Inferior parietal cortex (tissue), 1 donor: ENCODE measurements at regions not wholly inside any gene's neighbourhood (a gene's known extent, or its start where the extent isn't known, plus 50 kb on each side); places are given as distances from the start of the nearest gene placed in this dataset.
"Not testable (repeated sequence)": the region's sequence is repeated elsewhere in the genome, so short reads cannot be mapped to it uniquely, and the experiment has no call there.

Source experiments
- DNase-seq: peaks from one replicate; pipeline ENCODE4 v3.0.0-alpha.2; 2016; ENCODE audit errors: extremely low spot score

DNA sequence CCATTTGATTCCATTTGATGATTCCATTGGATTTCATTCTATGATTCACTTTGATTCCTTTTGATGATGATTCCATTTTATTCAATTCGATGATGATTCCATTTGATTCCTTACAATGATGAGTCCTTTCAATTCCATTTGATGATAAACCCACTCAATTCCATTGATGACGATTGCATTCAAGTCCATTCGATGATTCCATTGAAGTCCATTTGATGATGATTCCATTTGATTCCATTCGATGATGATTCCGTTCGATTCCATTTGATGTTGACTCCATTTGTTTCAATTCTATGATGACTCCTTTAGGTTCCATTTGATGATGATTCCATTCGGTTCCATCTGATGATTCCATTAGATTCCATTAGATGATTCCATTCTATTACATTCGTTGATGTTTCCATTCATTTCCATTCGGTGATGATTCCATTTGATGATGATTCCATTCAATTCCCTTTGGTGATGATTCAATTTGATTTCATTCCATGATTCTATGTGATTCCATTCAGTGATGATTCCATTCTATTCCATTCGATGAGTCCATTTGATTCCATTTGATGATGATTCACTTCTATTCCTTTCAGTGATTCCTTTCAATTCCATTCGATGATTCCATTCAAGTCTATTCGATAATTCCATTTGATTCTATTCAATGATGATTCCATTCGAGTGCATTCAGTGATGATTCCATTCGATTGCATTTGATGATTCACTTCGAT, 1106.0 kb downstream of the RPIA start:
- no peak for DNase-seq

DNA sequence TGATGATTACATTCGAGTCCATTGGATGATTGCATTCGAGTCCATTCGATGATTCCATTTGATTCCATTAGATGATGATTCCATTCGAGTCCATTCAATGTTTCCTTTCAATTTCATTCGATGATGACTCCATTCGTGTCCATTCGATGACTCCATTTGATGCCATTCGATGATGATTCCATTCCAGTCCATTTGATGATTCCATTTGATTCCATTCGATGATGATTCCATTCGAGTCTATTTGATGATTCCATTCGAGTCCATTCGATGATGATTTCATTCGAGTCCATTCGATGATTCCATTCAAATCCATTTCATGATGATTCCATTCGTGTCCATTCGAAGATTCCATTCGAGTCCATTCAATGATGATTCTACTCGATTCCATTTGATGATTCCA, 1109.7 kb downstream of the RPIA start:
- not testable (repeated sequence) for DNase-seq

DNA sequence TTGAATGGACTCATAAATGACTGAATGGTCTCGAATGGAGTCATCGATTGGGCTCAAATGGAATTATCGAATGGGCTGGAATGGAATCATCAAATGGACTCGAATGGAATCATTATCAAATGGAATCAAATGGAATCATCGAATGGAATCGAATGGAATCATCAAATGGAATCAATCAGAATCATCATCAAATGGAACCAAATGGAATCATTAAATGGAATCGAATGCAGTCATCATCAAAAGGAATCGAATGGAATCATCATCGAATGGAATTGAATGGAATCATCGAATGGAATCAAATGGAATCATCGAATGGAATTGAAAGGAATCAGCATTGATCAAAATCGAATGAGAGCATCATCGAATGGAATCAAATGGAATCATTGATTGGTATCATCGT, 1114.9 kb downstream of the RPIA start:
- not testable (repeated sequence) for DNase-seq

DNA sequence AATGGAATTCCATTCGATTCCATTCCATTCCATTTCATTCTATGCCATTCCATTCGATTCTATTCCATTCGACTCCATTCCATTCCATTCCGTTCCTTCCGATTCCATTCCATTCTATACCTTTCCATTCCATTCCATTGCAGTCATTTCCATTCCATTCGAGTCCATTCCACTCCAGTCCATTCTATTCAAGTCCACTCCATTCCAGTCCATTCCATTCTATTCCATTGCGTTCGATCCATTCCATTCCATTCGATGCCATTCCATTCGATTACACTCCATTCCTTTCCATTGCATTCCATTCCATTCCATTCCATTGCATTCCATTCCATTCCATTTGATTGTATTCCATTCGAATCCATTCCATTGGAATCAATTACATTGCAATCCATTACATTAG, 1119.8 kb downstream of the RPIA start:
- no peak for DNase-seq

DNA sequence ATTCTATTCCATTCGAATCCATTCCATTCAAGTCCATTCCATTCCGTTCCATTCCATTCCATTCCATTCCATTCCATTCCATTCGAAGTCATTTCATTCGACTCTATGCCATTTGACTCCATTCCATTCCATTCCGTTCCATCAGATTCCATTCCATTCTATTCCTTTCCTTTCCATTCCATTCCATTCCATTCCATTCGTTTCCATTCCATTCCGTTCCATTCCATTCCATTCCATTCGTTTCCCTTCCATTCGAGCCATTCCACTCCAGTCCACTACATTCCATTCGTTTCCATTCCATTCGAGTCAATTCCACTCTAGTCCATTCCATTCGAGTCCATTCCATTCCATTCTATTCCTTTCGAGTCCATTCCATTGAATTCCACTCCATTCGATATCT, 1120.4 kb downstream of the RPIA start:
- DNase-seq = not testable (repeated sequence)

DNA sequence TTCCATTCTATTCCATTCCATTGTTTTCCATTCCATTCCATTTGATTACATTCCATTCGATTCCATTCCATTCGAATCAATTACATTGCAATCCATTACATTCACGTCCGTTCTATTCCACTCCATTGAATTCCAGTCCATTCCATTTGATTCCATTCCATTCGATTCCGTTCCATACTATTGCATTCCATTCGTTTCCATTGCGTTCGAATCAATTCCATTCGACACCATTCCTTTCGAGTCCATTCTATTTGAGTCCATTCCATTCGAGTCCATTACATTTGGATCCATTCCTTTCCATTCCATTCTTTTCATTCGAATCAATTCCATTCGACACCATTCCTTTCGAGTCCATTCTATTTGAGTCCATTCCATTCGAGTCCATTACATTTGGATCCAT, 1122.9 kb downstream of the RPIA start:
- DNase-seq = not testable (repeated sequence)

DNA sequence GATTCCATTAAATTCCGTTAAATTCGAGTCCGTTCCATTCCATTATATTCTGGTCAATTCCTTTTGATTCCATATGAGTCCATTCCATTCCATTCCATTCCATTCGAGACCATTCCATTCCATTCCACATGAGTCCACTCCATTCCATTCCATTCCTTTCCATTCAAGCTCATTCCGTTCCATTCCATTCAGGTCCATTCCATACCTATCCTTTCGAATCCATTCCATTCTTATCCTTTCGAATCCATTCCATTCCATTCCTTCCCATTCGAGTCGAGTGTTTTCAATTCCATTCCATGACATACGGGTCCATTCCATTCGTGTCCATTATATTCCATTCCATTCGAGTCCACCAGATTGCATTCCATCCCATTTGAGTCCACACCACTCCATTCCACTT, 1127.4 kb downstream of the RPIA start:
- no peak for DNase-seq

DNA sequence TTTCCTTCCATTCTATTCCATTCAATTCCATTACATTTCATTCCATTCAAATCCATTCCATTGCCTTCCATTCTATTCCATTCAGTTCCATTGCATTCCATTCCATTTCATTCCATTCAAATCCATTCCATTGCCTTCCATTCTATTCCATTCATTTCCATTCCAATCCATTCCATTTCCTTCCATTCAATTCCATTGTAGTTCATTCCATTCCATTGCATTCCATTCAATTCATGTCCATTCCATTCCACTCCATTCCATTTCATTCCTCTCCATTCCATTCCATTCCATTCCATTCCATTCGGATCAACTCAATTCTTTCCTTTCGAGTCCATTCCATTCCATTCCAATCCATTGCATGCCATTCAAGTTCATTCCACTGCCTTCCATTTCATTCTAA, 1128.3 kb downstream of the RPIA start:
- no peak for DNase-seq

DNA sequence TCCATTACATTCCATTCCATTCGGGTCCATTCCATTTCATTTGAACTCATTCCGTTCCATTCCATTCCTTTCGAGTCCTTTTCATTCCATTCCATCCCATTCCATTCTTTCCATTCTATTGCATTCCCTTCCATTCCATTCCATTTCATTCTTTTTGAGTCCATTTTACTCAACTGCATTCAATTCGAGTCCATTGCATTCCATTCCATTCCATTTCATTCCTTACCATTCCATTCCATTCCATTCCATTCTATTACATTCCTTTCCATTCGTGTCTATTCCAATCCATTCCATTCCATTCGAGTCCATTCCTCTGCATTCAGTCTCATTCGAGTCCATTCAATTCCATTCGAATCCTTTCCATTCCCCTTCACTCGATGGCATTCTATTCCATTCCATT, 1128.8 kb downstream of the RPIA start:
- DNase-seq = no peak

DNA sequence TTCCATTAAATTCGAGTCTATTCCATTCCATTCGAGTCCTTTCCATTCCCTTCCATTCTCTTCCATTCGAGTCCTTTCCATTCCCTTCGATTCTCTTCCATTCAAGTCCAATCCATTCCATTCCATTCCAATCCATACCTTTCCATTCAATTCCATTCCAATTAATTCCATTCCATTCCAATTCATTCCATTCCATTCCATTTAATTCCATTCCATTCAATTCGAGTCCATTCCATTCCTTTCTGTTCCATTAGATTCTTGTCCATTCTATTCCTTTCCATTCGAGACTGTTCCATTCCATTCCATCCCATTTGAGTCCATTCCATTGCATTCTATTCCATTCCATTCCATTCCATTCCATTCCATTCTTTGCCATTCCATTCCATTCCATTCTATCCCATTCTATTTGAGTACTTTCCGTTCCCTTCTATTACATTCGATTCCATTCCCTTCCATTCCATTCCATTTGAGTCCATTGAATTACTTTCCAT, 1130.0 kb downstream of the RPIA start:
- DNase-seq = no peak

DNA sequence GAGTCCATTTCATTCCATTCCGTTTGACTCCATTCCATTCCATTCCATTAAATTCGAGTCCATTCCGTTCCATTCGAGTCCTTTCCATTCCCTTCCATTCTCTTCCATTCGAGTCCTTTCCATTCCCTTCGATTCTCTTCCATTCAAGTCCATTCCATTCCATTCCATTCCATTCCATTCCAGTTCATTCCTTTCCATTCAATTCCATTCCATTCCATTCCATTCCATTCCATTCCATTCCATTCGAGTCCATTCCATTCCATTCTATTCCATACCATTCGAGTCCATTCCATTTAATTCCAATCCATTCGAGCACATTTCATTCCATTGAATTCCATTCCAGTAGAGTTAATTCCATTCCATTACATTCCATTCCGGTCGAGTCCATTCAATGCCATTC, 1130.9 kb downstream of the RPIA start:
- not testable (repeated sequence) for DNase-seq

DNA sequence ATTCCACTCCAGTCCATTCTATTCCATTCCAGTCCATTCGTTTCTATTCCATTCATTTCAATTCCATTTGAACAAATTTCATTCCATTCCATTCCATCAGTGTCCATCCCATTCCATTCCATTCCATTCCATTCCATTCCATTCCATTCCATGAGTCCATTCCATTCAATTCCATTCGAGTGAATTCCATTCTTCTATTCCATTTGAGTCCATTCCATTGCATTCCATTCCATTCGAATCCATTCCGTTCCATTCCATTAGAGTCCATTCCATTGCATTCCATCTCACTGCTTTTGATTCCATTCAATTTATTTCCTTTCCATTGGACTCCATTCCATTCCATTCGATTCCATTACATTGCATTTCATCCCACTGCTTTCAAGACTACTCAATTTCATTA, 1132.1 kb downstream of the RPIA start:
- no peak for DNase-seq

DNA sequence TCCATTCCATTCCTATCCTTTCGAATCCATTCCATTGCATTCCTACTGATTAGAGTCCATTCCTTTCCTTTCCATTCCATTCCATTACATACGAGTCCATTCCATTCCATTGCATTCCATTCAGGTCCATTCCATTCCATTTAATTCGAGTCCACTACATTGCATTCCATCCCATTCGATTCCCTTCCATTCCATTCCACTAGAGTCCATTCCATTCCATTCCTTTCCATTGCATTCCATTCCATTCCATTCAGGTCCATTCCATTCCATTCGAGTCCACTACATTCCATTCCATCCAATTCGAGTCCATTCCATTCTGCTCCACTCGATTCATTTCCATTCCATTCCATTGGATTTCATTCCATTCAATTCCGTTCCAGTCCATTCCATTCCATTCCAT, 1133.6 kb downstream of the RPIA start:
- DNase-seq = no peak

DNA sequence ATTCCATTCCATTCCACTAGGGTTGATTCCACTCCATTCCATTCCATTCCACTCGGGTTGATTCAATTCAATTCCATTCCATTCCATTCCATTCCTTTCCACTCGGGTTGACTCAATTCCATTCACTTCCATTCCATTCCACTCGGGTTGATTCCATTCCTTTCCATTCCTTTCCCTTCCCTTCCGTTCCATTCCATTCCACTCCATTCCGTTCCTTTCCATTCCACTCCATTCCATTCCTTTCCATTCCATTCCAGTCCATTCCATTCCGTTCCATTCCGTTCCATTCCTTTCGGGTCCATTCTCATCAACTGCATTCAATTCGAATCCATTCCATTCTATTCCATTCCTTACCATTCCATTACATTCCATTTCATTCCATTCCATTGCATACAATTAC, 1135.3 kb downstream of the RPIA start:
- DNase-seq = not testable (repeated sequence)

DNA sequence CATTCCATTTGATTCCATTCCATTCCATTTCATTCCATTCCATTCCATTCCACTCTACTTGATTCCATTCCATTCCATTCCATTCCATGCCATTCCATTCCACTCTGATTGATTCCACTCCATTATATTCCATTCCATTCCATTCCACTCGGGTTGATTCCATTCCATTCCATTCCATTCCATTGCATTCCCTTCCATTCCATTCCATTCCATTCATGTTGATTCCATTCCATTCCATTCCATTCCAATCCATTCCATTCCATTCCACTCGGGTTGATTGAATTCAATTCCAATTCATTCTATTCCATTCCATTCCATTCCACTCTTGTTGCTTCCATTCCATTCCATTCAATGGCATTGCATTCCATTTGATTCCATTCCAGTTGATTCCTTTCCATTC, 1136.4 kb downstream of the RPIA start:
- DNase-seq = not testable (repeated sequence)

DNA sequence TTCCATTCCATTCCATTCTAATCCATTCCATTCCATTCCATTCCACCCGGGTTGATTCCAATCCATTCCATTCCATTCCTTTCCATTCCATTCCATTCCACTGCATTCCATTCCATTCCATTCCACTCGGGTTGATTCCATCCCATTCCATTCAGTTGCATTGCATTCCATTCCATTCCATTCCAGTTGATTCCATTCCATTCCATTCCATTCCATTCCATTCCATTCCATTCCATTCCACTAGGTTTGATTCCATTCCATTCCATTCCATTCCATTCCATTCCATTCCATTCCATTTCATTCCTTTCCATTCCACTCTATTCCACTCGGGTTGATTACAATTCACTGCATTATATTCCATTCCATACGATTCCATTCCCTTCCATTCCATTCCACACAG, 1136.9 kb downstream of the RPIA start:
- DNase-seq = not testable (repeated sequence)

DNA sequence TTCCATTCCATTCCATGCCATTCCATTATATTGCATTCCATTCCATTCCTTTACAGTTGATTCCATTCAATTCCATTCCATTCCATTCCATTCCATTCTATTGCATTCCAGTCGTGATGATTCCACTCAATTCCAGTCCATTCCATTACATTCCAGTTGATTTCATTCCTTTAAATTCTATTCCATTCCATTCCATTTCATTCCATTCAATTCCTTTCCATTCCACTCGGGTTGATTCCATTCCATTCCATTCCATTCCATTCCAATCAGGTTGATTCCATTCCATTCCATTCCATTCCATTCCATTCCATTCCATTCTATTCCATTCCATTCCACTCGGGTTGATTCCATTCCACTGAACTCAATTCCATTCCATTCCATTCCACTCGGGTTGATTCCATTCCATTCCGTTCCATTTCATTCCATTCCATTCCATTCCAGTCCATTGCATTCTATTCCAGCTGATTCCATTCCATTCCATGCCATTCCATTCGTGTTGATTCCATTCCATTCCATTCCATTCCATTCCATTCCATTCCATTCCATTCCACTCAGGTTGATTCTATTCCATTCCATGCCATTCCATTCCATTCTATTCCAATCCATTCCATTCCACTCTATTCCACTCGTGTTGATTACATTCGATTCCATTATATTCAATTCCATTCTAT, 1137.6 kb downstream of the RPIA start:
- not testable (repeated sequence) for DNase-seq

DNA sequence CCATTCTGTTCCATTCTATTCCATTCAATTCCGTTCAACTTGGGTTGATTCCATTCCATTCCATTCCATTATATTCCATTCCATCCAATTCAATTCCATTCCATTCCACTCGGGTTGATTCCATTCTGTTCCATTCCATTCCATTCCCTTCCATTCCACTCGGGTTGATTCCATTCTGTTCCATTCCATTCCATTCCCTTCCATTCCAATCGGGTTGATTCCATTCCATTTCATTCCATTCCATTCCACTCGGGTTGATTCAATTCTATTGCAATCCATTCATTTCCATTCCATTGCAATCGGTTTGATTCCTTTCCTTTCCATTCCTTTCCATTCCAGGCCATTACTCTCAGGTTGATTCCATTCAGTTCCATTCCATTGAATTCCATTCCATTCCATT, 1138.4 kb downstream of the RPIA start:
- DNase-seq = no peak

DNA sequence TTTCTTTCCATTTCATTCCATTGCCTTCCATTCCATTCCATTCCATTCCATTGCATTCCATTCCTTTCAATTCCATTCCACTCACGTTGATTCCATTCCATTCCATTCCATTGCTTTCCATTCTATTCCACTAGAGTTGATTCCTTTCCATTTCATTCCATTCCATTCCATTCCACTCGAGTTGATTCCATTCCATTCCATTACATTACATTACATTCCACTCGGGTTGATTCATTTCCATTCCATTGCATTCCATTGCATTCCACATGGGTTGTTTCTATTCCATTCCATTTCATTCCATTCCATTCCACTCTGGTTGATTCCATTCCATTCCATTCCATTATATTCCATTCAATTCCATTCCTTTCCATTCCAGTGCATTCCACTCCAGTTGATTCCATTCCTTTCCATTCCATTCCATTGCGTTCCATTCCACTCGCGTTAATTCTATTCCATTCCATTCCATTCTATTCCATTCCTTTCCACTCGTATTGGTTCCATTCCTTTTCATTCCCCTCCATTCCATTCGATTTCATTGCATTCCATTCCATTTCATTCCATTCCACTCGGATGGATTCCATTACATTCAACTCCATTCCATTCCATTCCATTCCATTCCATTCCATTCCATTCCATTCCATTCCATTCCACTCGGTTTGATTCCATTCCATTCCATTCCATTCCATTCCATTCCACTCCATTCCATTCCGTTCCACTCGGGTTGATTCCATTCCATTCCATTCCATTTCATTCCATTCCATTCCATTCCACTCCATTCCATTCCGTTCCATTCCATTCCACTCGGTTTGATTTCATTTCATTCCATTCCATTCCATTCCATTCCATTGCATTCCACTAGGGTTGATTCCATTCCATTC, 1139.1 kb downstream of the RPIA start:
- not testable (repeated sequence) for DNase-seq

DNA sequence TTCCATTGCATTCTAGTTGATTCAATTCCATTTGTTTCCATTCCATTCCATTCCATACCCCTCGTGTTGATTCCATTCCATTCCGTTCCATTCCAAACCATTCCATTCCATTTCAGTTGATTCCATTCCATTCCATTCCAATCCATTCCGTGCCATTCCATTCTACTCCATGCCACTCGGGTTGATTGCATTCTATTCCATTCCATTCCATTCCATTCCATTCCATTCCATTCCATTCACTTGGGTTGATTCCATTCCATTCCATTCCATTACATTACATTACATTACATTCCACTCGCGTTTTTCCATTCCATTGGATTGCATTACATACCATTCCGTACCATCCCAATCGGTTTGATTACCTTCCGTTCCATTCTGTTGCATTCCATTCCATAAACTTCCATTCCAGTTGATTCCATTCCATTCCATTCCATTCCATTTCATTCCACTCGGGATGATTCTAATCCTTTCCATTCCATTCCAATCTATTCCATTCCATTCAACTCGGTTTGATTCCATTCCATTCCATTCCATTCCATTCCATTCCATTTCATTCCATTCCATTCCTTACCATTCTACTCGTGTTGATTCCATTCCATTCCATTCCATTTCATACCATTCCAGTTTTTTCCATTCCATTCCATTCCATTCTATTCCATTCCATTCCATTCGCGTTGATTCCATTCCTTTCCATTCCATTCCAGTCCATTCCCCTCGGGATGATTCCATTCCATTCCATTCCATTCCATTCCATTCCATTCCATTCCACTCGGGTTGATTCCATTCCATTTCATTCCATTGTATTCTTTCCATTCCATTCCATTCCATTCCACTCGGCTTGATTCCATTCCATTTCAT, 1140.4 kb downstream of the RPIA start:
- DNase-seq = no peak

DNA sequence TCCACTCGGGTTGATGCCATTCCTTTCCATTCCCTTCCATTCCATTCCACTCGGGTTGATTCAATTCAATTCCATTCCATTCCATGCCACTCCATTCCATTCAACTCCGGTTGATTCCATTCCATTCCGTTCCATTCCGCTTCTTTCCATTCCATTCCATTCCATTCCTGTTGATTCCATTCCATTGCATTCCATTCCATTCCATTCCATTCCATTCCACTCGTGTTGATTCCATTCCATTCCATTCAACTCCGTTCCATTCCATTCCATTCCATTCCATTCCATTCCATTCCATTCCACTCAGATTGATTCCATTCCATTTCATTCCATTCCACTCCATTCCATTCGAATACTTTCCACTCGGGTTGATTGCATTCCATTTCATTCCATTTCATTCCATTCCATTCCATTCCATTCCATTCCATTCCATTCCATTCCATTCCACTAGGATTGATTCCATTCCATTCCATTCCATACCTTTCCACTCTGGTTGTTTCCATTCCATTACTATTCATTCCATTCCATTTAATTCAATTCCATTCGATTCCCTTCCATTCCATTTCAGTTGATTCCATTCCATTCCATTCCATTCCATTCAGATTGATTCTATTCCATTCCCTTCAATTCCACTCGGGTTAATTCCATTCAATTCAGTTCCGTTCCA, 1141.8 kb downstream of the RPIA start:
- no peak for DNase-seq
